ENCODE measurements at regions not wholly inside any gene's neighbourhood (a gene's known extent, or its start where the extent isn't known, plus 50 kb on each side); places are given as distances from the start of the nearest gene placed in this dataset.

DNA sequence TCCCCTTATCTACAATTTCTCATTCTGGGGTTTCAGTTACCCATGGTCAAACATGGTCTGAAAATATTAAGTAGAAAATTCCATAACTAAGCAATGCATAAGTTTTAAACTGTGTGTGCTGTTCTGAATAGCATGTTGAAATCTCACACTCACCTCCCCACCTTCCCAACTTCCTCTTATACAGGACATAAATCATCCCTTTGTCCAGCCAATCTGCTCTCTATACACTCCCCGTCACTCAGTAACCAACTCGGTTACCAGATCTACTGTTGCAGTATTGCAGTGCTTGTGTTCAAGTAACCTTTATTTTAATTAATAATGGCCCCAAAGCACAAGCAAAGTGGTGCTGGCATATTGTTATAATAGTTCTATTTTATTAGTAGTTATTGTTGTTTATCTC lies 420.5 kb downstream of the GXYLT1 start:
- no peak for TF ChIP-seq CTCF (IDR thresholded peaks at IDR 0.05 in 4 of 5, conservative IDR thresholded peaks at IDR 0.05 in 1 of 5)
- no peak for TF ChIP-seq POLR2A (IDR thresholded peaks at IDR 0.05)

Measured in gastrocnemius medialis (tissue), 4 donors.